GM19238 (cell line): ENCODE measurements at regions not wholly inside any gene's neighbourhood (a gene's known extent, or its start where the extent isn't known, plus 50 kb on each side); places are given as distances from the start of the nearest gene placed in this dataset.
"Not testable (repeated sequence)": the region's sequence is repeated elsewhere in the genome, so short reads cannot be mapped to it uniquely, and the experiment has no call there.

ENCODE experiments used
- DNase-seq: peaks from one replicate; pipeline ENCODE4 v3.0.0; 2011; ENCODE audit warnings: low spot score; ENCODE audit not compliant: insufficient read length

GRCh38 chr5:39577529-39577928, 152.7 kb upstream of the DAB2 start:
- no peak for DNase-seq

GRCh38 chr5:39570403-39571027, 145.7 kb upstream of the DAB2 start:
- no peak for DNase-seq

- no peak for DNase-seq
Observed at GRCh38 chr5:39569857-39570256, 145.1 kb upstream of the DAB2 start.

- no peak for DNase-seq
Observed at GRCh38 chr5:39566891-39567290, 142.1 kb upstream of the DAB2 start.

GRCh38 chr5:39566029-39566428, 141.2 kb upstream of the DAB2 start:
- no peak for DNase-seq

- no peak for DNase-seq
Observed at GRCh38 chr5:39561421-39561820, 136.6 kb upstream of the DAB2 start.

- DNase-seq = no peak
Observed at GRCh38 chr5:39560726-39561125, 135.9 kb upstream of the DAB2 start.

- no peak for DNase-seq
Observed at GRCh38 chr5:39559923-39560322, 135.1 kb upstream of the DAB2 start.

GRCh38 chr5:39558541-39558940, 133.8 kb upstream of the DAB2 start:
- DNase-seq = no peak

- no peak for DNase-seq
Observed at GRCh38 chr5:39555788-39556187, 131.0 kb upstream of the DAB2 start.

GRCh38 chr5:39547553-39548154, 122.9 kb upstream of the DAB2 start:
- DNase-seq = no peak

GRCh38 chr5:39544941-39545340, 120.2 kb upstream of the DAB2 start:
- no peak for DNase-seq

- DNase-seq = no peak
Observed at GRCh38 chr5:39543335-39543734, 118.6 kb upstream of the DAB2 start.

- DNase-seq = no peak
Observed at GRCh38 chr5:39542511-39543285, 117.9 kb upstream of the DAB2 start.

- no peak for DNase-seq
Observed at GRCh38 chr5:39541920-39542319, 117.1 kb upstream of the DAB2 start.

- DNase-seq = no peak
Observed at GRCh38 chr5:39539470-39539869, 114.7 kb upstream of the DAB2 start.

GRCh38 chr5:39534690-39535089, 109.9 kb upstream of the DAB2 start:
- no peak for DNase-seq

GRCh38 chr5:39533749-39534148, 109.0 kb upstream of the DAB2 start:
- DNase-seq = no peak

GRCh38 chr5:39532511-39532910, 107.7 kb upstream of the DAB2 start:
- no peak for DNase-seq

- no peak for DNase-seq
Observed at GRCh38 chr5:39531306-39531705, 106.5 kb upstream of the DAB2 start.

- no peak for DNase-seq
Observed at GRCh38 chr5:39526914-39527477, 102.2 kb upstream of the DAB2 start.

GRCh38 chr5:39525781-39526180, 101.0 kb upstream of the DAB2 start:
- not testable (repeated sequence) for DNase-seq
